SK-N-DZ (cell line): ENCODE measurements at regions not wholly inside any gene's neighbourhood (a gene's known extent, or its start where the extent isn't known, plus 50 kb on each side); places are given as distances from the start of the nearest gene placed in this dataset.

ENCODE experiments used
- DNase-seq: peaks from one replicate; pipeline ENCODE4 v3.0.0-alpha.2; 2015; ENCODE audit warnings: low spot score

GRCh38 chr20:55269913-55270312 lies 735.4 kb downstream of the CBLN4 start:
- no peak for DNase-seq

DNA sequence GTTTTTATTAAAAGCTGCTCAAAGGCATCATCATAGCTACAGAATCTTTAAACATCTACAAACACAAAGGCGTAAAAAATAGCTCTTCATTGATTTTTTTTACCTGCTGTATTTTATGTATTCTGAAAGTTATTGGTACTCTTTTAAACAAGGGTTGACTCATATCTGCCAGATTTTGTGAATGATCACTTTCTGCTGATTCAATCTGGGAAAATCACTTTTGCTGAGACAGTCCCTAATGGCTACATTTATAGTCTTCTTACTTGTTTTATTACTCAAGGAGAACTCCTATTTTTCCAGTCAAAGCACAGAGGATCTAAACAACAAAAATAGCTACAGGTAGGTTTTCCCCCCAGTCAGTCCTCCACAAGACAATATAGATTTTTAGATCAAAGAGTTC lies 739.0 kb downstream of the CBLN4 start:
- no peak for DNase-seq

DNA sequence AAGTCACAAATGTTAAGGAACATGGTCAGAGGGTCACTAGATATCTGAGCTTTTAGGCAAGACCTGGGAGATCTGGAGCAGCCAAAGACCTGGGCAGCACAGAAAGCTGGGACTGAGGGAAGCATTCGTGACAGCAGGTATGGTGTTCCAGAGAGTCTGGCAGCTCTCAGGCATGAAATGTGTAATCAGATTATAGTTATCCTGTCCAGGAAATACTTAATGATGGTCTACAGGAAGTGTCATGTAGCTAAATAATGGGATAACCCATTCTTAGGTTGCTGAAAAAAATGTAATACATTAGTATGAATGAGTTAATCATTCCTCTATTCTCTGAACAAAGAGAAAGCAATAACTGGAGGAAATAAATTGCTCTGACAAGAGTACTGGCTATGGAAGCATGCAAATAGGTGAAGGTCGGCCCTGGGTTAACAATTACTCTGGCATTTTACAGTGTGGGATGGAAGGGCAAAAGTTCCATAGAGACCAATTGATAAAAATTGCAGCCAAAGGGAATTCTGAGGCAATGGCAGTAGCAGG lies 740.5 kb downstream of the CBLN4 start:
- no peak for DNase-seq

DNA sequence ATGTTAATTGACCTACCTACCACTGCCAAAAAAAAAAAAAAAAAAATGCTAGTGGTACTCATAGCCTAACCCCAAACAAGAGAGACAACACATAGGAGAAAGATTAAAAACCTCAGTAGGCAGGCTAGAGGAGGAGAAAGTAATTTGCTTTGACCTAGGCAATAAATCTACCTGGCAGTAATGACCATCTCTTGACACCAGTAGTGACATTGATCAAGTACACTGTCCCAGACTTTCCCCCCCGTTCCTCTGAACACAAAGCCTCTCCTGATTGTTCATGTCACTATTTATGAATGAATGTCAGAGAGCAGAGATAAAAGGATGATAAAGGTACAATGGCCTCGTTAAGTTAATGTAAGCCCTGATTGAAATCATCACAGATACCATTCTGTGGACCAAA lies 746.8 kb downstream of the CBLN4 start:
- DNase-seq, result no peak

DNA sequence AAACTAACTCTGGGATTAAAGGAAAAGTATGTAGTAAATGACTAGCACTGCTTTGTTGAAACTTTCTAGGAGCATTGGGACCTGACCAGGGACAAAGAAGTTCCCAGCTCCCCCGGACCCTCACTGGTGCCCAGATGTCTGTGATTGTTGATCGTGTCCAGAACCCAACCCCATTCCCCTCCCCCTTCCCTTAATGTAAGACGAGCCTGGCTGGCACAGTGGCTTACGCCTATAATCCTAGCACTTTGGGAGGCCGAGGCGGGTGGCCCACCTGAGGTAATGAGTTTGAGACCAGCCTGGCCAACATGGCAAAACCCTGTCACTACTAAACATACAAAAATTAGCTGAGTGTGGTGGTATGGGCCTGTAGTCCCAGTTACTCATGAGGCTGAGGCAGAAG lies 750.3 kb downstream of the CBLN4 start:
- DNase-seq, result no peak

DNA sequence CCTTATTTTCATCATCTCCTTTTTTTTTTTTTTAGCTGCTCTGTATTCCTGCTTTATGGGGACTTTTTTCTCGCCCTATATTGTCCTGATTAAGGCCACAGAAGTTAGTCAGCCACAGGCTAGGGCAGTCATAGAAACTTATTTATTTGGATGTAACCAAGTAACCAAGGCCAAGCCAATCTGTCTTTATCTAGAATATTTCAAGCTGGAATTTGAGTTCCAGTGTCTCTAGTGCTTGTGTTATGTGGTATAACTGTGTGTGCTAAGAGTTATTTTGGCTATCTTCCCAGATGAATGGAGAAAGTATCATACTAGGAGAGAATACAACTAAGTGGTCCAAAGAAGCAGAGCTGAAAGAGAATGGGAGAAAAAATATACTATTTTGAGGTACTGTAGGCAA lies 751.5 kb downstream of the CBLN4 start:
- no peak for DNase-seq

GRCh38 chr20:55252521-55252920 lies 752.8 kb downstream of the CBLN4 start:
- DNase-seq, result no peak

DNA sequence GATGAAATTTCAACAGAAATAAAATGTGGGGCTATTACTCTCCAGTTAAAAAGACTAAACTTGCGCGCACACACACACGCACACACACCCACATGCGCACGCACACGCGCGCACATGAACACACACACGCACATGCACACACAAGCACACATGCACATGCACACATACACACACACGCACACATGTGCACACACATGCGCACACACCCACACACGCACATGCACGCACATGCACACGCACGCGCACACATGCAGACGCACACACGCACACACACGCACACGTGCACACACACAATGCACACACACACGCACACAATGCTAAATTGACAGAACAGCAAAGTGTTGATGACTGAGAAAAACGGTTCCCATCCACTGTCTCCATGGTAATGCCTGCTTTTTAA lies 754.1 kb downstream of the CBLN4 start:
- DNase-seq, result no peak

GRCh38 chr20:55242853-55243252 lies 762.5 kb downstream of the CBLN4 start:
- no peak for DNase-seq

DNA sequence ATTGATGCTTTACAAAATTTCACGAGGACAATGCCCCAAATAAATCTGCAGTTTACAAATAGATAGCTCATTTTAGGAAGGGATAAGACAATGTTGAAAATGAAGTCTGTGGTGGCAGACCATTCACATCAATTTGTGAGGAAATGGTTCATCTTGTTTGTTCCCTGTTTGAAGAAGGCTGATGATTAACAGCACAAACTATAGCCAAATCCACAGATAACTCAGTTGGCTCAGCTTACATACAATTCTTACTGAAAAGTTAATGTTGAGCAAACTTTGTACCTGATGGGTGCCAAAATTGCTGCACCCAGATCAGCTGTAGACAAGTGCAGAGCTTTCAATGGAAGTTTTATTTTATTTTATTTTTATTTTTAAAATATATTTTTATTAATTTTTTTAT lies 763.9 kb downstream of the DOK5 start:
- DNase-seq, result no peak

- no peak for DNase-seq
Measured at GRCh38 chr20:55232647-55233046, 757.3 kb downstream of the DOK5 start.

DNA sequence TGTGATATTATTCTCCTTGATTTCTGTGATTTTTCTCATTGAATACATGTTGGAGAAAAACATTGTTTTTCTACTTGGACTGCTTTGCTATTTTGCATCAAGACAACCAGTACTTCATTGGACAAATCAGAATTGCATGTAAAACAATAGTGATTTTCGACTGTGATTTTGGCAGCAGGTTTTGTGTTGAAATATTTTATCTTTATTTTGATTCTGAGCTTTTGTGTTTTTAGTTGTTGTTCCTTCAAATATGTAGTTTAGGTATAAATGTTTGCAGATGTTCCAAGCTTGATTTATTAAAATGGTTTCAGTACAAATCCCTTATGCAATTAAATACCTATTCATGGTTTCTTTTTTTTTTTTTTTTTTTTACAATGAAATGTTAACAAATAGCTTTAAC lies 754.1 kb downstream of the DOK5 start:
- DNase-seq, result no peak

- no peak for DNase-seq
Measured at GRCh38 chr20:55216525-55217242, 741.3 kb downstream of the DOK5 start.

- DNase-seq, result no peak
Measured at GRCh38 chr20:55213653-55214052, 738.3 kb downstream of the DOK5 start.

DNA sequence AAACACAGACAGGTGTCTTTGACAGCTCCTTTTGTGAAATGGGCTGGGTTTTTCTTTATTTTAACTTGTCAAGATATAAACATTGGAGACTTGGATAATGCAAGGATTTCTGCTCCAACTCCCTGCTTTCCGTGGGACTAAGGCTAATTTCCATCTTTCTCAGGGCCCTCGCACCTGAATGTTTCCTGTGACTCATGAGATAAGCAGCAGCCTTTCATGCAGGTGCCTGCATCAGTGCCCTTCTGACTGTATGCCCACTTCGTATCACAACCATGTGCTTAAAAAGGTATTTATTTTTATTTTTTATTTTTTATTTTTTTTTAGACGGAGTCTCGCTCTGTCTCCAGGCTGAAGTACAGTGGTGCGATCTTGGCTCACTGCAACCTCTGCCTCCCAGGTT lies 736.1 kb downstream of the DOK5 start:
- no peak for DNase-seq

DNA sequence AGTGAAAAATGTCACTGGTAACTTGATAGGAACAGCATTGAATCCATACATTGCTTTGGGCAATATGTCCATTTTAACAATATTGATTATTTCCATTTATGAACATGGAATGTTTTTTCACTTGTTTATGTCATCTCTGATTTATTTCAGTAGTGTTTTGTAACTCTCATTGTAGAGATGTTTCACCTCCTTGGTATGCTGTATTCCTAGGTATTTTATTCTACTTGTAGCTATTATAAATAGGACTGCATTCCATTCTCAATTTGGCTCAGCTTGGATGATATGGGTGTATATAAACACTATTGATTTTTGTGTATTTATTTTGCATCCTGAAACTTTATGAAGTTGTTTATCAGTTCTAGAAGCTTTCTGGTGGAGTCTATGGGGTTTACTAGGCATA lies 730.3 kb downstream of the DOK5 start:
- no peak for DNase-seq

- DNase-seq, result no peak
Measured at GRCh38 chr20:55200317-55200716, 724.9 kb downstream of the DOK5 start.

DNA sequence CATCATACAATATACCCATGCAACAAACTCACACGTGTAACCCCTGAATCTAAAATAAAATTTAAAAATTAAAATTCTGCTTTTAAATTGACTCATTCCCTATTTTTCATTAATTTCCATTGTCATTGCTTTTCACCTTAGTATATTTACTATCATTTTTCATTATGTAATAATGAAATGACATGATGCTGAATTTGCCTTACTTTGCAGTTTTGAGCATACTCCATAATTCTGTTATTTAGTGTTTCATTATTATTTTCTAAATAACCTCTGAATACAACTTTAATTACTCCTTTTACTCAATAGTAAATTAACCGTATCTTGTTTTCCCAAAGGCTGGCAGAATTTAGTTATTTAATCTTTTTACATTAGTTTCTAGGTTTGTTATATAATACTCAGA lies 719.6 kb downstream of the DOK5 start:
- no peak for DNase-seq

DNA sequence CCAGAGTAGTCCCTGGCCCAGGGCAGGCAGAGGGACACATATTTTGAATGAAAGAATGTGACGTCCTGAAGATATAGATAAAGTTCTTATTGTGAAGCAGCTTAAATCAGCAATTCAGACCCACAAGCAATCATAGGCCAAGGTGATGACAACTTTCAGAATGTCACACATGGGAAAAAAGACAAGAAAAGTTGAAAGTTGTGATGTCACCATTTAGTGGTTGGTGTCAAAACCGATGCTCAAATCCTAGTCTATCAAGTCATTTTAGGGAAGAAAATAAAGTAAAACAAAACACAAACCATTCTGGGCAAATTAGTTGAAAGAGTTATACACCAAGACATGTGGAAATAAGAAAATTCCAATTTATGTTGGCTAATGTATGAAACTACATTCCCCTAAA lies 710.8 kb downstream of the DOK5 start:
- no peak for DNase-seq

- no peak for DNase-seq
Measured at GRCh38 chr20:55175081-55175480, 699.7 kb downstream of the DOK5 start.

DNA sequence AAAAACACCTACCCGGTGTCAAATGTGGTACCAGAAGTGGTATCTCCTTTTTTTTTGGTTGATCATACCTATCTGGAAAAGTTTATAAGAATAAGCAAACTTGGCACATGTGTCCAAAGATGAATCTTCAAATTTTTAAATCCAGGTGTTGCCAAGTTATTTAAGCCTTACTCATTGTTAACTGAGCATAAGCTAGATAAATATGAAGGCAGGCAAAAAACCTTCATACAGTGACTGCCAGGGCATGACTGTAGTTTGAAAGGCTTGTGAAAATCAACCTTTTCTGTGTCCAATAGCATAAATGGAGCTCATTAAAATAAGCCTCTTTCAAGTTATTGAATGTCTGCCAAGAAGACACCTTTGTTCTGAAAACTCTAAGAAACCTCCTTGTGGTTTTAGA lies 699.2 kb downstream of the DOK5 start:
- no peak for DNase-seq

DNA sequence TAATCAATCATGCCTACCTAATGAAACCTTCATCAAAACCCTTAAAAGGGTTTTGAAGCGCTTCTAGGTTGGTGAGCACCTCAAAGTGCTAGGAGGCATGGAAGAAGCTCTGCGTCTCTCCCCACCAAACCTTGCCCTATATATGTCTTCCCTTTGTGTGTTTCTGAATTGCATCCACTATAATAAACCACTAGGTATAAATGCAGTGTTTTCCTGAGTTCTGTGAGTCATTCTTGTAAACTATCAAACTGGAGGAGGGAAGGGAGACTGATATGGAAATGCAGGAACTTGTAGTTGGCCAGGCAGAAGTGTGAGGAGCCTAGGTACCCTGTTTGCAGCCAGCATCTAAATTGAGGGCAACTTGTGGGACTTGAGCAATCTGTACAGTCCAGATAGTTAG lies 698.8 kb downstream of the DOK5 start:
- no peak for DNase-seq

DNA sequence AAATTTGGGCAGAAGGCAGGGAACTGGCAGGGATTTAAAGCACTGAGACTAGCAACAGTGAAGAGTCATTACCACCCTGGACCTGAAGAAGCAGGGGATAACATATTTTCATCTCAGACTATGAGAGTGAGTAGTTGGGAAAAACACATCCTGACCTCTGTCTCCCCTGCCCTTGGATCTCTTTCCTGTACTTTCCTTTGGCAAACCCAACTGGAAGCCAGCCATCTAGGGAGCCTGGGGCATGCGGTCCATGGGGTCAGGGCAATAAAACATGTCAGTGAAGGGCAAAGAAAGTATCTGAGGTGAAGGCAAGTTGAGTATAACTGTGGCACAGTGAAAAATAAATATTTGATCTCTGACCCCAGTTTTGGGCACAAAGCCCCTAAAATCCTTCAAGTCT lies 698.2 kb downstream of the DOK5 start:
- no peak for DNase-seq
